GM12874 (cell line): ENCODE measurements at regions not wholly inside any gene's neighbourhood (a gene's known extent, or its start where the extent isn't known, plus 50 kb on each side); places are given as distances from the start of the nearest gene placed in this dataset.

Source experiments
- TF ChIP-seq, protein P1 (sequence below): IDR thresholded peaks from 2 replicates; pipeline ENCODE4 v1.5.1; 2011; ENCODE audit warnings: low read depth, mild to moderate bottlenecking, control low read depth, low read length, moderate library complexity; ENCODE audit not compliant: insufficient read depth

DNA sequence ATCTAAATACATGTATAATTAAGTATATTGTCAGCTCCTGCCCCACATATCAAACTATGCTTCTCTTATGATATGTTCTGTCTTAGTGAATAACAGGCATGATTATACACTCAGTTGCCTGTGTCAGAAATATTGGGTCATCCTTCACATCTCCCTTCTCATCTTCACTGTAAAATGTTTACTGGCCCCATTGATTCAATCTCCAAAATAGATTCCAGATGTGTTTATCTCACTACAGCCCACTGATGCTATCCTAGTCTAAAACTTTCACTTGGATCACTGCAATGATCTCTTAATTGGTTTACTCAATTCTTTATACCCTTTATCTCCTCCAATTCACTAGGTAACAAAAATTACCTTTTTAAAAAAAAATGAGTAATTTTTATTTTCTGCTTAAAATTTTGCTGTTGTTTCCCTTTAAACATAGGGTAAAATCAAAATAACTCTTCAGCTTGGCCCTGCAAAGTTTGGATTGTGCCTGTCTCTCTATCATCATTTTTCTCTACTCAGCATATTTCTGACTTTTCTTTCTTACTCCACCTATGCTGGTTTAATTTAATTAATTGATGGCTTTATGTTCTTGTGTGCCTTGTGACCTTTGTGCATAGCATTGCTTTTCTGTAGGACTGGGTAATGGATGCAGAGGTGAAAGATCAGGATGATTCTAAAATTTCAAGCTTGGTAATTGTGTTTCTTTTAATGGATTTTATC, 233.9 kb upstream of the FOXP2 start:
- TF ChIP-seq, protein P1, sequence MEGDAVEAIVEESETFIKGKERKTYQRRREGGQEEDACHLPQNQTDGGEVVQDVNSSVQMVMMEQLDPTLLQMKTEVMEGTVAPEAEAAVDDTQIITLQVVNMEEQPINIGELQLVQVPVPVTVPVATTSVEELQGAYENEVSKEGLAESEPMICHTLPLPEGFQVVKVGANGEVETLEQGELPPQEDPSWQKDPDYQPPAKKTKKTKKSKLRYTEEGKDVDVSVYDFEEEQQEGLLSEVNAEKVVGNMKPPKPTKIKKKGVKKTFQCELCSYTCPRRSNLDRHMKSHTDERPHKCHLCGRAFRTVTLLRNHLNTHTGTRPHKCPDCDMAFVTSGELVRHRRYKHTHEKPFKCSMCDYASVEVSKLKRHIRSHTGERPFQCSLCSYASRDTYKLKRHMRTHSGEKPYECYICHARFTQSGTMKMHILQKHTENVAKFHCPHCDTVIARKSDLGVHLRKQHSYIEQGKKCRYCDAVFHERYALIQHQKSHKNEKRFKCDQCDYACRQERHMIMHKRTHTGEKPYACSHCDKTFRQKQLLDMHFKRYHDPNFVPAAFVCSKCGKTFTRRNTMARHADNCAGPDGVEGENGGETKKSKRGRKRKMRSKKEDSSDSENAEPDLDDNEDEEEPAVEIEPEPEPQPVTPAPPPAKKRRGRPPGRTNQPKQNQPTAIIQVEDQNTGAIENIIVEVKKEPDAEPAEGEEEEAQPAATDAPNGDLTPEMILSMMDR: no peak

- TF ChIP-seq, protein P1: no peak
These were observed 239.5 kb upstream of the FOXP2 start for GRCh38 chr7:114175125-114175524.

DNA sequence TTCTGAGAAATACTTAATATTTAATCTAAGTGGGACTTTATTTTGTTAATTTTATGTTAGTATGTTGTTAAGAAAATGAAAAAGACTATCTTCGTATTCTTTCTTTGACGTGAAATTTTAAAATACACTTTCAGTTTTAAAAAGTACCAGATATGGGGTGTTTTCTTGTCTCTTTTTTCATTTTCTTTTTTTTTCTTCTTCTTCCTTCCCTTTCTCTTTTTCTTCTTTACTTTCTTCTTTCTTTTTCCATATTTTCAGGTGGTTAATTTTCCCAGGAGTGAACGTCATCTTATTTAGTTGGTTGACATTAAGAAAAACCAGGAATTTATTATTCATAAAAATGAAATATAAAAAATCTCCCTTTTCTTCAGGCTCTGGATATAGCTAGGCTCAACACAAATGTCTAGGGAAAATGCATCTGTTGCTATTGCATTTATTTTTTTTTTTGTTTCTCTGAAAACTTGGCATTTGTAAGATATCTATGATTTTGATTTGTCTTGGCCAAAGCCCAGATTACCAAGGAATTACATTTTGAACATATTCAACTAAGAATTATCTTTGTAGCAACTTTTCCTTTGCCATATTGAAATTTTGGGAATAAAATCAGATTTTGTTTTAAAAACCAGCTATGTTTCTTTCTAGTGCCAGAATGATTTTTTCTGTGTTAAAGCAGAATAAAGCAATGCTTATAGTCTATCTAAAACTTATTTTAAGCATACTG, 241.3 kb upstream of the FOXP2 start:
- TF ChIP-seq, protein P1: no peak

DNA sequence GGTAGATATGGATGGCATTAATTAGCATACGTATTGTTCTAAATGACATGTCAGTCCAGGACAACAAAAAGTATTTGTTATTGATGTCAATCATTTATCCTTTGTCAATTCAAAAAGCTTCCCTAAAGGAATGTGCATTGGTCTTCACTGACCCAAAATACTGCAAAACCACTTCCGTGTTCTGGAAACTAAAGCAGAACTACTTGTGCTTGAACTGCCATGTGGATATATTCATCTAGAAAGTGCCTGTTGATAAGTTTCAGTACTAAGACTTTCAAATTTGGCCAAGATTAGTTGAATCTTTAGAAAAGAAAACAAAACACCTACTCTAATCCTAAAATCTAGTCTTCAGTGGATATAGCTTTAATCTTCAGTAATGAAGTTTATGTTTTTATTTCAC, 242.1 kb upstream of the PPP1R3A start:
- TF ChIP-seq, protein P1: no peak

GRCh38 chr7:114158854-114159253, 240.0 kb upstream of the PPP1R3A start:
- TF ChIP-seq, protein P1: no peak

DNA sequence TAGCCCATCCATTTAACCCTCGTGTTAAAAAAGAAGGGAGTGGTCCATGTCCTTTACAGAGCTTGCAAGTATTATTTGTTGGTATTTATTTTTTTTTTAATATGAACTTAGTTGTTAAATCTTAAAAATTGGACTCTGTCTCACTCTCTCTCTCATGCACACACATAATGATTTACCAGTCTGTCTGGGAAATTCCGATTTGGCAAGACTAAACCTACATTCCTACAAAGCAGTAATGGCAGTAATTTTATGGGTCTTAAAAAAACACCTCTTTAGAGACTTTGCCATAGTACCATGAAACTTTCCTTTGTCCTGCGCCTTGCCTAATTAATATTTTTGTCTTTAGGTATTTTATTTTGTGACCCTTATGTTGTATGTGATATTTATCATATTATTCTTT, 239.5 kb upstream of the PPP1R3A start:
- TF ChIP-seq, protein P1: no peak

- TF ChIP-seq, protein P1: no peak
These were observed 237.4 kb upstream of the PPP1R3A start for GRCh38 chr7:114156178-114156577.
